HG03558 (cell line): ENCODE measurements at regions not wholly inside any gene's neighbourhood (a gene's known extent, or its start where the extent isn't known, plus 50 kb on each side); places are given as distances from the start of the nearest gene placed in this dataset.

Experiments
- ATAC-seq: cut with Tn5 transposase; IDR thresholded peaks from one replicate; pipeline ENCODE4 v1.9.1; 2021; ENCODE audit warnings: moderate number of reproducible peaks; ENCODE audit not compliant: unreplicated experiment; ENCODE audit errors: extremely low read depth

GRCh38 chr13:47110833-47111240 is 214.0 kb upstream of the HTR2A start:
- no peak for ATAC-seq

GRCh38 chr13:47110141-47110540 is 213.3 kb upstream of the HTR2A start:
- no peak for ATAC-seq

DNA sequence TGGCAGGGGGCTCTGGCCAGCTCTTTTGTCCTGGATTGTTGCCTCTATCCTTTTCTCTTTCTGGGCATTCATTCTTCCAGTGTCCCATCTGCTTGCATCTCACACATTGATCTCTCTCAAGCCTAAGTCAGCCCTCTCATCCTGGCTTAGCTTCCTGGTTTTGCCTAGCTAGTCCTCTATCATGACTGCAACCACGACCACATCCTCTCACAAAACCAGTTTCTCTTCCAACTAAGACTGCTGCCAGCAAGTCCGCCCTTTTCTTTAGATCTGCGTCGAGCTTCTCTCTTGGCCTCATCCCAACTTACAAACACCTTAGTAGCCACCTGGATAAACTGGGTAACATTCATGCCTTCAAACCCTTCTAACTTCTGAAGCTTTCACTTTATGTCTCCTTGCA is 212.2 kb upstream of the HTR2A start:
- peak; percentile 56 for ATAC-seq

DNA sequence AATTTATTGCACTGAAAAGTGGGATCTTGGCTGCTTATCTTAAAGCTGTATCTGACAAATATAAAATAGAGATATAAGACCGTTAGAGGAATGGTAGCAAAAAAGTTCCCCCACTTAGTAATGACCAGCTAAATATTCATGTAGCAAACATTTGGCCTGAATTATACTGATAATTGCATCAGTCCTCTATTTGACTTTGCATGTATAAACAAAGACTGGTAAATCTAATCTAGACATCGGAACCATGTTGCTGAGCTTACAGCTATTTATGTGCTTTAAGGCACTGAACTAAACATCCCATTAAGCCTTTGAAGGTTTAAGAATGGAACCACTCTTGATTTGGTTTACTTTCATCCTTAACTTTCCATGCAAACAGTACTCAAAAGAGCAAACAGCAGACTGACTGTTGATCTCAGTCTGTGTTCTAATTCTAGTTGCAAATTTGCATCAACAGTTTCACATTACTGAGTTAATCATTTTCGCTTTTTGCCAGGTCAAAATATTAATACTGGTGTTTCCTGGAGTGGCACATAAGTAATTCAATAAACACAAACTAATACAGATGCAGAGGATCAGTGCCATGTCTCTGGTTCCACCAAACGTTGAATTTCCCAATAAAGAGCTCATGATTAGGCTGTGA is 203.5 kb upstream of the HTR2A start:
- peak; percentile 88 for ATAC-seq

GRCh38 chr13:47094734-47095434 is 198.0 kb upstream of the HTR2A start:
- ATAC-seq = peak; percentile 84

GRCh38 chr13:47092202-47092601 is 195.3 kb upstream of the HTR2A start:
- ATAC-seq = no peak

DNA sequence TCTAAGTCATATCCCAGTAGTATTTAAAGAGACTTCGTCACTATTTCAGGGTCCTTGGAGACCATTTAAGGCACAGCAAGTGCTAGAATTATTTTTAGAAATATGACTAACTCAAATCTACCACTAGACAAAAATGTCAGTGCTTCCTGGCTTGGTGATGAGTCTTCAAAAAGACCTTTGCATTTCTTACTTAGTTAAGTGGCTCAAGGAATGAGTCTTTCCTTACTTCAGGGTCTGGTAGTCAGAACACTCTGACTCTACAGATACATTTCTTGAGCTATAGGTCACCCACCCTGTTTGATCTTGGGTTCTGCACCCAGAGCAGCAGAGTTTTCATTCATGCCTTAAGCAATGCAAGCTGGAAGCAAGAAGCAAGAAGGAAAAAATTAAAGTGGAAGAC is 191.0 kb upstream of the HTR2A start:
- no peak for ATAC-seq

DNA sequence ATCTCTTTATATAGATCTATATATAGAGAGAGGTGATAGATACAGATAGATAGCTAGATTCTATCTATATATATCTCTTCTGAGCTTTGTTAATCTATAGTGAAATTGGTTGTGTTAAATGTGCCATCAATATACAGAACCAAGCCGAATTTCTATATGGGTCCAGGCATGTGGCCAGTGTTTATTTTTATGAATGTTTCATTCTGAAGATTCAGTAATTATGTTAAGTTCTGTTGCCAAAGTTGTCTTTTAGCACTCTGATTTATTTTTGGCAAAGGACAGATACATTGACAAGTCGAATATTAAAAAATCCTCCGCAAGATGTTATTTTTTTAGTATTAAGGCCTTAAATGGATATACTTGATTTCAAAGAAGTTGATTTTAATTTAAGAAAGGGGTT is 190.4 kb upstream of the HTR2A start:
- ATAC-seq = no peak

GRCh38 chr13:47085346-47085745 is 188.5 kb upstream of the HTR2A start:
- no peak for ATAC-seq

DNA sequence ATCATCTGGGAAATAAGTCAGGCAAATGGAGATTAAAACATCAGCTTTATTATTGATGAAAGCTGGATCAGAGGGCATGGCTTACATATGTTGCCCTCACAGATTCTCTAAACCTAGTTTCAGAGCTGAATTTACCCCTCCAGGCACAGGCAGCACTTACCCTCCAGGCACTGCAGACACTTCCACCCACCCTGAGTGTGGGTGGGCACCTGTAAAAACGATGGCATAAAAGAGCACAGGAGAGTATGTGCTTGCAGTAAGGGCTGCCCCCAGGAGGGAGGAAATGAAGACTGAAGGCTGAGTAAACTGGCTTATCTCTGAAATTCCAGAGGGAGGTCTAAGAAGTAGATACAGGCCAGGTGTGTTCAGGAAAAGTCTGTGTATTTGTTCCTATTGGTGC is 185.0 kb upstream of the HTR2A start:
- ATAC-seq = no peak

DNA sequence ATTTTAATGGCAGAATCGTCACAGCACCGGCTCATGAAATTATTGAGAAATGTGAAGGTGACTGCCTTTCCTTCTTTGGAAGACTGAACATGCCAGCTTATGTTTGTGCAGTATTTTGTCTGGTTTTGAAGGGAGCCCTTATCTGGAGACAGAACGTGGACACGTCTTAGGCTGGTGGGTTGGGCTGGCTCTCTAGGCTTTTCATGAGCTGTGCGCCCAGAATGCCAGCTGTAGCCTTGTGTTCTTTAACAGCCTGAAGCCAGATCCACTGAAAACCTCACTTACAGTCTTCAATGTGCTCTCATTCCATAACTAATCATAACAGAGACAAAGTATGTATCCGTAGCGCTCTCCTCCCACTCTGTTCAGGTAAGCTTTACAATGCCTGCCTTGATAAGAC is 184.4 kb upstream of the HTR2A start:
- ATAC-seq = no peak

GRCh38 chr13:47080621-47081020 is 183.8 kb upstream of the HTR2A start:
- no peak for ATAC-seq

DNA sequence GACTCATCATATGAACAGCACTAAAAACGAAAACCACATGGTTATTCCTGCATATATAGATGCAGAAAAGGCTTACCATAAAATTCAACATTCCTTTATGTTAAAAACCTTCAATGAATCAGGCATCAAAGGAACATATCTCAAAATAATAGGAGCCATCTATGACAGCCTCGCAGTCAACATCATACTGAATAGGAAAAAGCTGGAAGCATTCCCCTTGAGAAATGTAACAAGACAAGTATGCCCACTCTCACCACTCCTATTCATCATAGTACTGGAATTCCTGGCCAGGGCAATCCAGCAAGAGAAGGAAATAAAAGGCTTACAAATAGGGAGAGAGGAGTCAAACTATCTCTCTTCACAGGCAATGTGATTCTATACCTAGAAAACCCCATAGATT is 179.6 kb upstream of the HTR2A start:
- ATAC-seq = no peak

GRCh38 chr13:47069133-47069532 is 172.3 kb upstream of the HTR2A start:
- no peak for ATAC-seq

DNA sequence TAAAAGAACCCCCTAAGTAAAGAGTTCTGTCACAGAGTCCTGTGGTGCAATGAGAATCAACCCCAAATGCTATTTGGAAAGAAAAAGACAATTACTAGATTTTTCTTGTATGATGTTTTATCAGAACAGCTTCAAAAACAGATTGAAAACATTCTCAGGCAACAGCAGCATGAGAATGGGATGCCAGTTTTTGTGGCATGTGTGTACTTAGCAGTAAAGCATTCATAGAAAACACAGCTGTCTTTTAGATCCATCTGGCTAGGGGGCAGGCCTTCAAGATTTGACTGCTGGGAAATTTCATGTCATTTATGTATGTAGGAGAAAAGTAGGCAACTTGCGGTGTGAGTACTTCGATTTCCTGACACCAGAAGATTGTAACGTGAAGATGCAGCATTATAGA is 170.5 kb upstream of the HTR2A start:
- ATAC-seq = no peak

DNA sequence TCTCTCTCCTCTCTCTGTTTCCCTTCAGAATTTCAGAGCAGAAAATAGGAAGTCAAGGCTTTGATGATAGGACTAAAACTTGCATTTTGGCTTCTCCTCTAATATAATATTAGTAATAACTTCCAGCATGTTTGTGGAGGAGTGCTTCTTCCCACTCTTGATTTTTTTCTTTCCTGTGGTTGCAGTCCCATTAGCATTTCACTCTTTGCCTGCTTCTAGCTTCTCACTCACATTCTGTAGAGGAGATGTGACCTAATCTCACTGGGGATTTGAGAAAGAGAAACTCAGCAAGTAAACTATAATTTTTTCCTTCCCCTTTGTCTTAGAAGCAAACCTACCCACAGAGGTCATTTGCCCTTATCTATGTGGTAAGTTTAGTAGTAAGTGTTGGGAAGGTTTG is 169.4 kb upstream of the HTR2A start:
- ATAC-seq = no peak

DNA sequence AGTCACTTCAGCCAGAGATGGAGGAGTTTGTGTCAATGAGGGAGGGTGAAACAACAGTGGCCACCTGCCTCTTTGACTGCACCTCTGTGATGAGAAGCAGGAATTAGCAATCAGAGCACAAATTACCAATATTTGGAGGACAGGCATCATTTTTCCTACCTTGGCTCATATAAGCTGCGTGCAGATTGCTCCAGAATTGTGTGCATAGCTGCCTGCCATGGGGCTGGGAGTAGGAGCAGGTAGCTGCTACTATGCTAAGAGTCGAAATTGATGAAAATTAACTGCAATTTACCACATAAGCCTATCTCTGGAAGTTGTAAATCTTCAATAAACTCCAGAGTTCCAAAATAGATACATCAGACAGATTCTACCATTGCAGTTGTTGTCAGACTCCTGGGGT is 167.5 kb upstream of the HTR2A start:
- no peak for ATAC-seq

GRCh38 chr13:47049276-47049989 is 152.6 kb upstream of the HTR2A start:
- no peak for ATAC-seq

GRCh38 chr13:47046706-47047105 is 149.9 kb upstream of the HTR2A start:
- no peak for ATAC-seq

DNA sequence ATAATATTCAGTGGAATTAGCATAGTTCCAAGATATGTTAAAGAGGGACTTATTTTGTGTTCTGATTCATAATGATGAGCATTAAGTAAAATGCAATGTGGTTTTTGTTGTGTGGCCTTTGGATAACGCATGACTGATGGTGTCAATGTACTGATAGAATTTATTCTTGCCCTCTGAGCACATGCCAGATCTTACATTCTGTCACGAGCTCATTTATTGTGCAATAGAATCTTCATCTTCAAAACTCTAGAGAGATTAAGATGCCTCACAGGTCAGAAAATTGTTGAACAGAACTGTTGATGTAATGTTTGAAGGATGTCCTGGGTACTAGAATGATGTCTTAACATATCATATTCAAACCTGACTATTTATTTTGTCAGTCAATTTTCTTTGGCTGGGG is 148.0 kb upstream of the HTR2A start:
- no peak for ATAC-seq

GRCh38 chr13:47039106-47039505 is 142.3 kb upstream of the HTR2A start:
- no peak for ATAC-seq

- ATAC-seq = no peak
Observed at GRCh38 chr13:47038188-47038587, 141.3 kb upstream of the HTR2A start.
